MM.1S (cell line): ENCODE measurements at regions not wholly inside any gene's neighbourhood (a gene's known extent, or its start where the extent isn't known, plus 50 kb on each side); places are given as distances from the start of the nearest gene placed in this dataset.

Experiments
- CTCF ChIP-seq: fragments of 300-600 bp; sonication (generic); IDR thresholded peaks from 2 replicates; pipeline ENCODE4 v1.5.1; 2016; ENCODE audit warnings: antibody characterized with exemption, low read length, mixed read lengths
- EZH2 ChIP-seq: fragments of 300-600 bp; sonication (generic); optimal IDR thresholded peaks from 2 replicates; pipeline ENCODE3; 2017; ENCODE audit warnings: low read depth, mild to moderate bottlenecking, antibody characterized with exemption, low read length, mixed read lengths

GRCh38 chr6:81002126-81002525, 750.4 kb downstream of the TENT5A start:
- TF ChIP-seq CTCF (no peak), EZH2 (no peak)
